Thyroid gland (tissue), 4 donors: ENCODE measurements at regions not wholly inside any gene's neighbourhood (a gene's known extent, or its start where the extent isn't known, plus 50 kb on each side); places are given as distances from the start of the nearest gene placed in this dataset.

Source experiments
- DNase-seq, 2 donors: peaks; one replicate each; pipeline ENCODE4 v3.0.0-alpha.2; 2019
- H3K27ac ChIP-seq, 3 donors: fragments of 200-600 bp; sonication (generic); 1 replicate in 2 of 3; 2 replicates in 1 of 3; pipeline ENCODE4 v1.5.1; 2016 to 2019; ENCODE audit warnings: mild to moderate bottlenecking in 1 of 3, moderate library complexity in 1 of 3
- H3K27me3 ChIP-seq: fragments of 200-600 bp; sonication (generic); one replicate; pipeline ENCODE4 v1.5.1; 2019
- H3K36me3 ChIP-seq, 2 donors: fragments of 200-600 bp; sonication (generic); one replicate each; pipeline ENCODE4 v1.5.1; 2016 to 2019
- H3K4me1 ChIP-seq, 2 donors: fragments of 200-600 bp; sonication (generic); one replicate each; pipeline ENCODE4 v1.5.1; 2017 to 2019
- H3K4me3 ChIP-seq, 3 donors: fragments of 200-600 bp; sonication (generic); replicated peaks in 1 of 3; 1 replicate in 2 of 3; 2 replicates in 1 of 3; pipeline ENCODE4 v1.5.1; 2016; ENCODE audit warnings: mild to moderate bottlenecking in 1 of 3
- H3K9me3 ChIP-seq: fragments of 200-600 bp; sonication (generic); one replicate; pipeline ENCODE4 v1.5.1; 2017
- POLR2A ChIP-seq, 2 donors: fragments of 450-650 bp; IDR thresholded peaks; one replicate each; pipeline ENCODE4 v1.6.1; 2017; ENCODE audit warnings: antibody characterized with exemption in 2 of 2, mild to moderate bottlenecking in 2 of 2, moderate library complexity in 1 of 2
- WGBS, 2 donors: methylation state at CpG; one replicate each; pipeline ENCODE4 v1.1.5; 2017; 5-methylcytosine and 5-hydroxymethylcytosine counted together
- intact Hi-C: fragments of 100-400 bp; cut with DNase I; formaldehyde crosslinking; loops from one replicate; pipeline ENCODE4 v1.15.1; 2023
- TF ChIP-seq, protein P1 (sequence below), 6 experiments: fragments of 200-600 bp in 3 of 6; fragments of 450-650 bp in 3 of 6; sonication (generic) in 3 of 6; IDR thresholded peaks; one replicate each; pipeline ENCODE4 v1.5.1; 2016 to 2019; ENCODE audit warnings: antibody characterized with exemption in 6 of 6, mild to moderate bottlenecking in 2 of 6, inconsistent platforms in 1 of 6, moderate library complexity in 1 of 6

- TF ChIP-seq, protein P1, sequence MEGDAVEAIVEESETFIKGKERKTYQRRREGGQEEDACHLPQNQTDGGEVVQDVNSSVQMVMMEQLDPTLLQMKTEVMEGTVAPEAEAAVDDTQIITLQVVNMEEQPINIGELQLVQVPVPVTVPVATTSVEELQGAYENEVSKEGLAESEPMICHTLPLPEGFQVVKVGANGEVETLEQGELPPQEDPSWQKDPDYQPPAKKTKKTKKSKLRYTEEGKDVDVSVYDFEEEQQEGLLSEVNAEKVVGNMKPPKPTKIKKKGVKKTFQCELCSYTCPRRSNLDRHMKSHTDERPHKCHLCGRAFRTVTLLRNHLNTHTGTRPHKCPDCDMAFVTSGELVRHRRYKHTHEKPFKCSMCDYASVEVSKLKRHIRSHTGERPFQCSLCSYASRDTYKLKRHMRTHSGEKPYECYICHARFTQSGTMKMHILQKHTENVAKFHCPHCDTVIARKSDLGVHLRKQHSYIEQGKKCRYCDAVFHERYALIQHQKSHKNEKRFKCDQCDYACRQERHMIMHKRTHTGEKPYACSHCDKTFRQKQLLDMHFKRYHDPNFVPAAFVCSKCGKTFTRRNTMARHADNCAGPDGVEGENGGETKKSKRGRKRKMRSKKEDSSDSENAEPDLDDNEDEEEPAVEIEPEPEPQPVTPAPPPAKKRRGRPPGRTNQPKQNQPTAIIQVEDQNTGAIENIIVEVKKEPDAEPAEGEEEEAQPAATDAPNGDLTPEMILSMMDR (IDR thresholded peaks at IDR 0.05), result no peak
- no peak for TF ChIP-seq POLR2A (IDR thresholded peaks at IDR 0.05)
- Histone ChIP-seq H3K27ac (no peak overlapping the region), H3K4me3 (no peak overlapping the region), H3K4me1 (no peaks in the 10 kb centered on the region), H3K27me3 (no peaks in the 10 kb centered on the region), H3K9me3 (no peaks in the 10 kb centered on the region), H3K36me3 (no peaks in the 10 kb centered on the region)
- 82 to 90% methylated on average over 3 of the region's 3 CpGs for WGBS, 2 donors
- DNase-seq, result no peak
- intact Hi-C loops, result no loop called here
These were observed 152.3 kb upstream of the DPYD start for GRCh38 chr1:98073106-98073505.

GRCh38 chr1:98072047-98072446 is 151.2 kb upstream of the DPYD start:
- Histone ChIP-seq H3K27me3 (no peaks in the 10 kb centered on the region), H3K27ac (no peak overlapping the region), H3K4me1 (no peaks in the 10 kb centered on the region), H3K36me3 (no peaks in the 10 kb centered on the region), H3K4me3 (no peak overlapping the region), H3K9me3 (no peaks in the 10 kb centered on the region)
- TF ChIP-seq, protein P1 (IDR thresholded peaks at IDR 0.05), result no peak
- no peak for TF ChIP-seq POLR2A (IDR thresholded peaks at IDR 0.05)
- 83 to 87% methylated on average over 2 of the region's 2 CpGs for WGBS, 2 donors
- intact Hi-C loops, result no loop called here
- DNase-seq, result no peak

DNA sequence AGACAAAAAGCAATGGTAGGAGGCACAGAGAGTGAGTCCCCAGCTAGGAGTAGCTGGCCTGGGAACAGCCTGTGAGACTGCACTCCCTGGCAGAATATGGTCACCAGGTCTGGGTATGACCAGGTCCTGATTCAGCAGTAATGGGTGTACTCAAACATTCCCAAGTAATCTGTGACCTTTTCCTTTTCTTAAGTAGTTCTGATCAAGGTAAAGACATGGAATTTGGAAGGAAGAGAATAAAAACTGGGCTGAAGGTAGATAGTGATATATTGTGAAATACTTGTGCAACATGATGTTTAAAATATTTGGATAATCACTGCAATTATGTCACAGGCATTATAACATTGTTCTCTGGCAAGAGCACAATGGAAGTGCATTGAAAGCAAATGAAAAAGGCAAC is 147.2 kb upstream of the DPYD start:
- H3K36me3 ChIP-seq, result no peaks in the 10 kb centered on the region
- intact Hi-C loops, result no loop called here
- H3K27ac ChIP-seq, result no peak overlapping the region
- no peaks in the 10 kb centered on the region for H3K9me3 ChIP-seq
- H3K27me3 ChIP-seq, result no peaks in the 10 kb centered on the region
- H3K4me3 ChIP-seq, result no peak overlapping the region
- no peak for DNase-seq
- no peaks in the 10 kb centered on the region for H3K4me1 ChIP-seq
- TF ChIP-seq, protein P1 (IDR thresholded peaks at IDR 0.05), result no peak
- no peak for TF ChIP-seq POLR2A (IDR thresholded peaks at IDR 0.05)

DNA sequence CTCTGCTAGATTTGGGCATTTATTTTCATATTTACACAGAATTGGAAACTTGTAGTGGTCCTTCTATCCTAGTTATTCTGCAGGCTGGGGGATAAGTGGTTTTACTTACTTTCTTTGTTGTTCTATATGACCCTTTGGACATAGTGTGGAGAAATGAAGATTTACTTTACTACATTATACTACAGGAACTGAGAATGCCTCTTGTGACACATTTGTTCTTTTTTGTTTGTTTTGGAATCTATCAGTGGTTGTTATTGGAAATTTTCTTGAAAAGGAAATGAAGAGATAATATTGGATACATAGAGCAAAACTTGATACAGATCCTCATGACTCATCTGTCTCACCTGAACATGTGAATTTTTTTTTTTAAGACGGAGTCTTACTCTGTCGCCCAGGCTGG is 146.1 kb upstream of the DPYD start:
- no peaks in the 10 kb centered on the region for H3K27me3 ChIP-seq
- no peaks in the 10 kb centered on the region for H3K9me3 ChIP-seq
- H3K27ac ChIP-seq, result no peak overlapping the region
- 92 to 93% methylated on average over 2 of the region's 2 CpGs for WGBS, 2 donors
- DNase-seq, result no peak
- TF ChIP-seq, protein P1 (IDR thresholded peaks at IDR 0.05), result no peak
- no peak for TF ChIP-seq POLR2A (IDR thresholded peaks at IDR 0.05)
- H3K4me1 ChIP-seq, result no peaks in the 10 kb centered on the region
- no peaks in the 10 kb centered on the region for H3K36me3 ChIP-seq
- H3K4me3 ChIP-seq, result no peak overlapping the region
- intact Hi-C loops, result no loop called here

GRCh38 chr1:98059620-98060019 is 138.8 kb upstream of the DPYD start:
- Histone ChIP-seq H3K4me1 (no peaks in the 10 kb centered on the region), H3K9me3 (no peaks in the 10 kb centered on the region), H3K27me3 (no peaks in the 10 kb centered on the region), H3K27ac (no peak overlapping the region), H3K36me3 (no peaks in the 10 kb centered on the region), H3K4me3 (no peak overlapping the region)
- TF ChIP-seq POLR2A (IDR thresholded peaks at IDR 0.05), result no peak
- TF ChIP-seq, protein P1 (IDR thresholded peaks at IDR 0.05), result no peak
- no peak for DNase-seq
- WGBS, 2 donors, result 15 to 19% methylated on average over 1 of the region's 1 CpG
- intact Hi-C loops, result loop anchor here (10.0 kb wide), 1 partner anchor 1095 kb away; no protein-coding TSS in a partner anchor
